ENCODE measurements at regions not wholly inside any gene's neighbourhood (a gene's known extent, or its start where the extent isn't known, plus 50 kb on each side); places are given as distances from the start of the nearest gene placed in this dataset.

GRCh38 chr18:33833842-33834241 lies 255.8 kb downstream of the ASXL3 start:
- H3K9ac ChIP-seq (replicated peaks; ENCODE audit: extremely low read depth, insufficient read depth, low read length): no peak overlapping the region
- TF ChIP-seq EZH2 (IDR thresholded peaks at IDR 0.05; ENCODE audit: borderline replicate concordance, low read depth, low read length, severe bottlenecking): no peak
- no peak for TF ChIP-seq POLR2A (IDR thresholded peaks at IDR 0.05; ENCODE audit: low read depth, low read length)
- TF ChIP-seq FOS (IDR thresholded peaks at IDR 0.05; ENCODE audit: borderline replicate concordance, insufficient read depth, low read length): no peak
- TF ChIP-seq POLR2AphosphoS5 (IDR thresholded peaks at IDR 0.05; ENCODE audit: insufficient read depth, low read depth, low read length): no peak

GRCh38 chr18:33831424-33831823 lies 253.4 kb downstream of the ASXL3 start:
- FAIRE-seq (no peak), DNase-seq (ENCODE audit: low read depth, low spot score) (no peak)
- H3K4me3 ChIP-seq (replicated peaks in 1 of 3; ENCODE audit: insufficient read depth in 1 of 3, low read depth in 1 of 3, low read length in 3 of 3): no peak overlapping the region
- no TSS peak for BruUV-seq (replicated peaks)
- H3K79me2 ChIP-seq (ENCODE audit: control insufficient read depth, insufficient read depth, low read length): no peaks in the 10 kb centered on the region
- no peak overlapping the region for H3K4me2 ChIP-seq (ENCODE audit: insufficient read depth, low read length)
- H3K9me1 ChIP-seq (replicated peaks; ENCODE audit: control insufficient read depth, extremely low read depth, insufficient read depth, low read length): no peaks in the 10 kb centered on the region
- H3K4me1 ChIP-seq (ENCODE audit: control insufficient read depth, extremely low read depth, insufficient read depth, low read length): no peaks in the 10 kb centered on the region
- POLR2A ChIA-PET: no interaction called here
- no peaks in the 10 kb centered on the region for H3K36me3 ChIP-seq (ENCODE audit: control insufficient read depth in 2 of 2, extremely low read depth in 1 of 2, insufficient read depth in 2 of 2, low read length in 2 of 2)
- H2AFZ ChIP-seq (ENCODE audit: low read depth, low read length): no peak overlapping the region
- no peaks in the 10 kb centered on the region for H3K27me3 ChIP-seq (ENCODE audit: control insufficient read depth in 2 of 2, insufficient read depth in 2 of 2, low read length in 2 of 2)
- H4K20me1 ChIP-seq (replicated peaks; ENCODE audit: control insufficient read depth, extremely low read depth, insufficient read depth, low read length): no peaks in the 10 kb centered on the region
- CTCF ChIA-PET: no interaction called here
- no peak overlapping the region for H3K27ac ChIP-seq (ENCODE audit: insufficient read depth, low read depth, low read length)
- dilution Hi-C loops (cut with MboI; ENCODE audit: extremely low pct_ligation_motif_present, low sequenced_read_pairs): no loop called here
- H3K9ac ChIP-seq (replicated peaks; ENCODE audit: extremely low read depth, insufficient read depth, low read length): no peak overlapping the region
- H3K9me3 ChIP-seq (replicated peaks; ENCODE audit: control insufficient read depth, insufficient read depth, low read length): no peaks in the 10 kb centered on the region
- intact Hi-C loops (cut with micrococcal nuclease): no loop called here
- no peak for TF ChIP-seq POLR2A (IDR thresholded peaks at IDR 0.05; ENCODE audit: low read depth, low read length)
- no peak for TF ChIP-seq POLR2AphosphoS5 (IDR thresholded peaks at IDR 0.05; ENCODE audit: insufficient read depth, low read depth, low read length)
- TF ChIP-seq JUN (IDR thresholded peaks at IDR 0.05; ENCODE audit: borderline replicate concordance, insufficient read depth, insufficient read length, low read depth): no peak
- no peak for TF ChIP-seq MYC (IDR thresholded peaks at IDR 0.05; ENCODE audit: low read depth, low read length)
- TF ChIP-seq GATA2 (IDR thresholded peaks at IDR 0.05; ENCODE audit: insufficient read depth, insufficient read length, low read depth, low read length): no peak
- TF ChIP-seq CTCF (IDR thresholded peaks at IDR 0.05; ENCODE audit: extremely low read depth in 1 of 2, insufficient read depth in 1 of 2, low read depth in 1 of 2, low read length in 2 of 2): no peak
- no peak for TF ChIP-seq MAX (IDR thresholded peaks at IDR 0.05; ENCODE audit: insufficient read depth, insufficient read length)
- TF ChIP-seq EZH2 (IDR thresholded peaks at IDR 0.05; ENCODE audit: borderline replicate concordance, low read depth, low read length, severe bottlenecking): no peak
- TF ChIP-seq FOS (IDR thresholded peaks at IDR 0.05; ENCODE audit: borderline replicate concordance, insufficient read depth, low read length): no peak

More at GRCh38 chr18:33833842-33834241, 255.8 kb downstream of the ASXL3 start:
- ChIA-PET POLR2A (no interaction called here), CTCF (no interaction called here)
- dilution Hi-C loops (cut with MboI; ENCODE audit: extremely low pct_ligation_motif_present, low sequenced_read_pairs): no loop called here
- H3K4me3 ChIP-seq (replicated peaks in 1 of 3; ENCODE audit: insufficient read depth in 1 of 3, low read depth in 1 of 3, low read length in 3 of 3): no peak overlapping the region
- no peak for FAIRE-seq
- no peaks in the 10 kb centered on the region for H3K9me1 ChIP-seq (replicated peaks; ENCODE audit: control insufficient read depth, extremely low read depth, insufficient read depth, low read length)
- H3K27me3 ChIP-seq (ENCODE audit: control insufficient read depth in 2 of 2, insufficient read depth in 2 of 2, low read length in 2 of 2): no peaks in the 10 kb centered on the region
- H4K20me1 ChIP-seq (replicated peaks; ENCODE audit: control insufficient read depth, extremely low read depth, insufficient read depth, low read length): no peaks in the 10 kb centered on the region
- BruUV-seq (replicated peaks): no TSS peak
- H3K79me2 ChIP-seq (ENCODE audit: control insufficient read depth, insufficient read depth, low read length): no peaks in the 10 kb centered on the region
- intact Hi-C loops (cut with micrococcal nuclease): no loop called here
- H3K4me2 ChIP-seq (ENCODE audit: insufficient read depth, low read length): no peak overlapping the region
- H3K36me3 ChIP-seq (ENCODE audit: control insufficient read depth in 2 of 2, extremely low read depth in 1 of 2, insufficient read depth in 2 of 2, low read length in 2 of 2): no peaks in the 10 kb centered on the region
- no peaks in the 10 kb centered on the region for H3K4me1 ChIP-seq (ENCODE audit: control insufficient read depth, extremely low read depth, insufficient read depth, low read length)
- H3K27ac ChIP-seq (ENCODE audit: insufficient read depth, low read depth, low read length): no peak overlapping the region
- no peak for DNase-seq (ENCODE audit: low read depth, low spot score)
- H2AFZ ChIP-seq (ENCODE audit: low read depth, low read length): no peak overlapping the region
- no peaks in the 10 kb centered on the region for H3K9me3 ChIP-seq (replicated peaks; ENCODE audit: control insufficient read depth, insufficient read depth, low read length)

Data from endothelial cell of umbilical vein (primary cell).